SKM-1 (cell line): ENCODE measurements at regions not wholly inside any gene's neighbourhood (a gene's known extent, or its start where the extent isn't known, plus 50 kb on each side); places are given as distances from the start of the nearest gene placed in this dataset.
A peak's percentile ranks its signal among the peaks of the same experiment; 100 is the strongest.

ENCODE experiments used
- DNase-seq: peaks from one replicate; lab custom pipeline; 2025; ENCODE audit not compliant: unreplicated experiment; lab: John Stamatoyannopoulos, UW

DNA sequence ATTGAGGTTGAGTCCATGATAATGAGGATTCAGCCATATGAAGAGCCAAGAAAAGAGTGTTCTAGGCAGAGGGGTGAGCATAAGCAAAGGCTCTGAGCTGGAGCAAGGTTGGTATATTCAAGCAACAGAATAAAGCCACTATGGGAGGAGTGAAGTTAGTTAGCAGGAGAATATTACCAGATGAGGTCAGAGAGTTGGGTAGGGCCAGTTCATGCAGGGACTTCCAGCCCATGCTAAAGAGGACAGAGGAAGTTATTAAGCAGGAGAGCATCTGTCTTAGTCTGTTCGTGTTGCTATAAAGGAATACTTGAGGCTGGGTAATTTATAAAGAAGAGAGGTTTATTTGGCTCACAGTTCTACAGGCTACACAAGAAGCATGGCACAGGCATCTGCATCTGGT, 57.1 kb upstream of the ATG10 start:
- DNase-seq: no peak

DNA sequence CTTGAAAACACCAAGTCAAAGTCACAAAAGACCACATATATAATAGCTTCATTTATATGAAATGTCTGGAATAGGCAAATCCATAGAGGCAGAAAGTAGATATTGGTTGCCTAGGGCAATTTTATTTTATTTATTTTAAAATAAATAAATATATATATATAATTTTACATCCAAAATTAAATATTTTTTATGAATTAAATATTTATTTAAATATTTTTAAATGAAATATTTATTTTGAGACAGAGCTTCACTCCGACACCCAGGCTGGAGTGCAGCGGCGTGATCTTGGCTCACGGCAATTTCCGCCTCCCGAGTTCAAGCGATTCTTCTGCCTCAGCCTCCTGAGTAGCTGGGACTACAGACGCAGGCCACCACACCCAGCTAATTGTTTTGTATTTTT, 58.9 kb upstream of the ATG10 start:
- no peak for DNase-seq

DNA sequence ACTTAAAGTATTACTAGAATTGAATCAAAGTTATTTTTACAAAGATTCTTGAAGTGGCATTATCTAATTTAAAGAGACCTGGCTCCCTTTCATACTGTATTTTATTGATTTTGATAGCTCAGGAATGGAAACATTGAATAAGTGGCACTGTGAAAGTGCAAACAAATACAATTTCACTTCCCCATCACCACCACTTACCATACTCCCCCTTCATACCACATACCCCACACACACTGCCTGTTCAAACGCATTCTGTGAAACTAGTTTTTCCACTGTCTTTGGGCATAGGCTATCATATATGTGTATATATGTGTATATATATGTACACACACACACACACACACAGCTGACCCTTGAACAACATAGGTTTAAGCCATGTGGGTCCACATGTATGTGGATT, 62.1 kb upstream of the ATG10 start:
- DNase-seq: no peak

DNA sequence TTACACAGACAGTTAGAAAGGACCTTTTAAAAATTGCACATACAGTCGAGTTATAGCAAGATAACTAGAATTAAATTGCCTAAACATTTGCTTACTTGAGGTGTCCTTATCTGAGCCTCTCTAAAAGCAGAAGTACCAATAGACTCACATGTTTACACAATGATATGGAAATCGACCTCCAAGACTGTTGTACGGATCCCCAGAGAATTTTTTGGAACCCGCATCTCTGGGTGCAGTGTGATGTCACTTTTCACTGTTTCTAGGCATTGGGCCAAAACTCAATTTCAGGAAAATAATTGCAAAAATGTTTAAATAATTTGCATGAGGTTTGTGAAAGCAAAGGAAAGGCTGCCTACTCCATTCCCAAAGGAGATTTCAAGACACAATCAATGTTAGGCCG, 63.1 kb upstream of the ATG10 start:
- DNase-seq: no peak

DNA sequence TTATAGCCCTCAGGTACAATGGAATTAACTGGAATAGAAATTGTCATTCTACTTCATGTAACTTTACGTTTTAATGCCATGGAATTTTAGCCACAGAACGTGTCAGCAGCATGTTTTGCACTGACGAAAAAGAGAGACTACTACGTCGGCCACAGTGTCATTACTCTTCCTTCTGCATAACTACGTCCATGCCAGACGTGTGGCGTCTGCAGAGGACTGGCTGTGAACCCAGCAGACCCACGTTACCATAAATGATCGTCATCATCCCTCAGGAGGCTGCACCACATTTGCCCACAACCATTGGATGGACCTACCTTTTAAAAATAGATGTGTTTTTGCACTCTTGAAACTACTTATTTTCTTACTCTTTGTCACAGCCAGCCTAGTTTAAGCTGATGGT, 63.8 kb upstream of the ATG10 start:
- no peak for DNase-seq

DNA sequence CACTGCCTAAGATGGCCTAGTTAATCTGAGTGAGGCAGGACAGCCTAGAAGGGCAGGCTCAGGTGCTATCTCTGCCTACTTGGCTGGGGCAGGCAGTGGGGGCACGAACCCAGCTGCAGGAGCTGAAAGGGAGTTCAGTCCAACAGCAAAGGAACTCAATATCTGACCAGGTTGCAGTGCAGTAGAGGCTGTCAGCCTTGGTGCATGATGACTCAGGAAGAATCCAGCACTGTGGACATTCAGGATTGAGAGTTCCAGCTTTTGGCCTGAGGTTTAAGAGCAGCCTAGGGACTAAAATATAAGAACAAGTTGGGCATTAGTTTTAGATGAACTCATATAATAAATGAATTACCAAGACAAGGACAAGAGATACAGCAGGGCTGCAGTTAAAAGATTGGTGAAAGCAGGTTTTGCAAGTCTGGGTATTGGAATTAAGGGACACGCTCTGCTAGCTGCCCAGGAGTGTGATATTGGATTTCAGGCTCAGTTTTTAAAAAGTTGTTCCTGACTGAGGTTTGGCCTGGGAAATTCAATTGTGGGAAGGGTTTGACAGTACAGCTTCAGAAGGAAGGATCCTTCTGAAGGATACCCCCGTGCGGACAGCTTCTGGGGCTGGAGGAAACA, 64.7 kb upstream of the ATG10 start:
- DNase-seq: no peak

DNA sequence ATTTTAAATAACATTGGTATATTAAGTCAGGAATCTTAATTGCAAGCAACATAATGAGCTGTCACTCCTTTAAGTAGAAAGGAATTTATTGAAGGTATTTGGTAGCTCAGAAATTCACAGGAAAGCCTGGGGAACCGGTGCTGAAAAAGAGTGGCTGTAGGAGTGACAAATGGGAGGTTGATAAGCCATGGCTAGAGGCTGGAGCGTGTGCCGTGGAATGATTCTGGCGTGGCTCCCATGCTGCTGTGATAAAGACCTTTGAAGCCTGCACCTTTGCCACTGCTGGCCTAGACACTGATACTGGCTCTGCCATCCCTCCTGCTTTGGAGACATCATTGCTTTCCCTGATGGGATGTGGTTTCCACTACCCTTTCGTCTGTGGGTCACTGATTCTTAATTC, 65.7 kb upstream of the ATG10 start:
- DNase-seq: no peak

DNA sequence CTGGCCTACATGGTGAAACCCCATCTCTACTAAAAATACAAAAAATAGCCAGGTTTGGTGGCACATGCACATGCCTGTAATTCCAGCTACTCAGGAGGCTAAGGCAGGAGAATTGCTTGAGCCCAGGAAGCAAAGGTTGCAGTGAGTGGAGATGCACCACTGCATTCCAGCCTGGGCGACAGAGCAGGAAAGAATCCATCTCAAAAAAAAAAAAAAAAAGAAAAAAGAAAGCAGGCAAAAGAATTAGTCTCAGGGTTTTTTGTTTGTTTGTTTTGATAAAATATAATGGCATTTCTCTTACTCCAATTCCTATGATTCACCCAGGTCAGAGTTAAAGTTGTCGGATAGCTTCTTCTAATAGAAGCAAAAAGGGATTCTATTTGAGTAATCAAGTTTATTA, 67.0 kb upstream of the ATG10 start:
- no peak for DNase-seq

DNA sequence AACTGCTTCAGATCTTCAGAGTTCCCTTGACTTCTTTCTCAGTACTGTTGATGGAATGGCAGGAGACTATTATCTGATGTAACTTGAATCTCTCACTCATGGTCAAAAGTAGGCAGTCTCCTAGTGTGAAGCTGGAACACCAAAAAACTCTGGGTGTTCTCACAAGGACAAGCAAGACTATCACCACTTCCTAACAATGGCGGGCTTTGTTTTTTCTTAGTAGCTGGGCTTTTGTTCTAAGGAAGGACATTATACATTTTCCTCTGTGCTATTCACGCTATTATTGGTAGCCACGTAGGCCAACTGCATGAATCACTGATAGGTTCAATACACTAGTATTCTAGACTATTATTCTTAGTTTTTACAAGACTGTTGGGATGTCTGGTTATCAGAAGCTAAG, 67.7 kb upstream of the ATG10 start:
- DNase-seq: no peak

DNA sequence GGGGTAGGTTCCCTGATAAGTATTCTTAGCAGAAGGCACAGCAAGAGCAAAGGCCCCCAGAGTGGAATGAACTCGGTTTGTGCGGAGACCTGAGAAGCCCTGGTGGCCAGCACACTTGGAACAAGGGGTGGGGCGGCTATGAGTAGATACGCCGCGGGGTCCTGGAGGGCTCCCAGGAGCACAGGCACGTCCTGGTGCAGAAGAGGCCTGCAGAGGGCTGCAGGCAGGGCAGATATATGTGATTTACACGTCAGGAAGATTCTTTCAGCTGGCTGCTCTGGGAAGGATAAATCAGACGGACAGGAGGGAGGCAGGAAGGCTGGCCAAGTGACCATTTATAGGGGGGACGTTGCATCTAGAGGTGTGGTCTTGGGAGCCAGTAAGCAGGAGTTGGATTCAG, 70.2 kb upstream of the ATG10 start:
- no peak for DNase-seq

DNA sequence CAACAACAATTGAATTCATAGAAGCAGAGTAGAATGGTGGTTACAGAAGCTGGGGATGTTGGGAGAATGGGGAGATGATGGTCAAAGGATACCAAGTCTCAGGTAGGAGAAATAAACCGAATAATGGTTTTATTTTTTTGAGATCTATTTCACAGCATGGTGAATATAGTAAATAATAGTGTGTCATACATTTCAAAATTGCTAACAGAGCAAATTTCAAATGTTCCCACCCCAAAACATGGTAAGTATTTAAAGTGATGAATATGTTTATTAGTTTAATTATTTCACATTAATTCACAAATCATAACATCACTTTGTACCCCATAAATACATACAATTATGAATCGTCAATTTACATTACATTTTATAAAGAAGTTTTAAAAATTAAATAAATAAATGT, 72.7 kb upstream of the ATG10 start:
- no peak for DNase-seq

DNA sequence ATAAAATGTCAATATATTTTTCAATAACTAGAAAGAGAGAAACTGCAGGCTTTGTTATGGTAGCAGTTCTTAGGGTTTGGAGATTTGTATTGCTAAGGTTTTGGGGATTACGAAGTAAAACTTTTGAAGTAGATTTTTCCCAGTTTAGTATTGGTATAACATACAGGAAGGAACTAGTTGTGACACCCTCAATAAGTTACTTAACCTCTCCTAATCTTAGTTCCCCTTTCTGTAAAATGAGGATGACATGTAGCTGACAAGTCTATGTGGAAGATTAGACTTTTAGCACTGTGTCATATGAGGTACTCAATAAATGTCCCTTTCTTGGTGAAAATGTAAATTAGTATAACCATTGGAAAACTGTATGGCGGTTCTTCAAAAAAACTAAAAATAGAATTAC, 73.4 kb upstream of the ATG10 start:
- peak; percentile 79 for DNase-seq

DNA sequence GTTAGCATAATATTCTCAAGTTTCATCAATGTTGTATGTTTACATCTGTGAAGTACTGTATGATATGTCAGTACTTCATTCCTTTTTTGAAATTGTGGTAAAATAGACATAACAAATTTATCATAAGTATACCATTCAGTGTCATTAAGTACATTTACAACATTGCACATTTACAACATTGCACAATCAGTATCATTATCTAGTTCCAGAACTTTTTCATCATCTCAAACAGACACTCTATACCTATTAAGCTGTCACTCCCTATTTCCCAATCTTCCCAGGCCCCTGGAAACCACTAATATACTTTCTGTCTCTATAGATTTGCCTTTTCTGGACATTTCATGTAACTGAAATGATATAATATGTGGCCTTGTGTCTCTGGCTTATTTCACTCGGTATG, 75.1 kb upstream of the ATG10 start:
- DNase-seq: peak; percentile 21

DNA sequence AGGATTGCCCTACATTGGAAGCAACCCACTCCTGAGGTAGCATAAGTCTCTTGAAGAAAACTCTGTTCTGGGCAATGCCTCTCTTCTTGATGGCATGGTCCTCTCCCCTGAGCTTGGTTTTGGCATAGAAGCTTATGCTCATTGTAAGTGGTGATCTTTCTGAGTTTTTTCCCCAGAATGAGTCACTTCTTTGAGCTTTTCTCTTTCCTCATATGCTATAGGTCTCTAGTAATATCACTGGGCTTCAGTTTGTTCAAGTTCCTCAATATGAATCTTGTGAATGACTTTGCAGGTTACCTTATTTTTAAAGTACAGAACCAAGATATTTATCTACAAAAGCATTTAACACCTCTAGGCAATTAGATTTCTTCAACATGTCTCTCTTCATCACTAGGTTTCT, 76.5 kb upstream of the ATG10 start:
- DNase-seq: peak; percentile 85

DNA sequence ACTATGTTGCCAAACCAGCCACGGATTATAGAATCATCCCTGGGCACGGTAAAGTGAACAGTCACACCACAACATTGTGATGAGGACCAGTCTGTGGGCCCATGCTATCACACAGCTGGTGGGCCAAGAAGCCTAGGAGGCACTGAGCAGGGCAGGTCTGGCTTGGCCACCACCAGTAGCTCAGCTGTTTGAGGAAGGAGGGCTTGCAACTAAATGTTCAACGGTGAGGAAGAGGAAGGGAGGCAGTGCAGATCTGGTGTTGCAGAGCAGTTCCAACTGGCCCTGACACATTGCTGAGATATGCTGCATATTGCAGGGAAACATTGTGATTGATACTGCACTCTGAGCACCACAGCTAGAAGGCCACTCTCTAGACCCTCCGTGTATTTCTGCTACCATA, 77.9 kb upstream of the ATG10 start:
- DNase-seq: peak; percentile 61

DNA sequence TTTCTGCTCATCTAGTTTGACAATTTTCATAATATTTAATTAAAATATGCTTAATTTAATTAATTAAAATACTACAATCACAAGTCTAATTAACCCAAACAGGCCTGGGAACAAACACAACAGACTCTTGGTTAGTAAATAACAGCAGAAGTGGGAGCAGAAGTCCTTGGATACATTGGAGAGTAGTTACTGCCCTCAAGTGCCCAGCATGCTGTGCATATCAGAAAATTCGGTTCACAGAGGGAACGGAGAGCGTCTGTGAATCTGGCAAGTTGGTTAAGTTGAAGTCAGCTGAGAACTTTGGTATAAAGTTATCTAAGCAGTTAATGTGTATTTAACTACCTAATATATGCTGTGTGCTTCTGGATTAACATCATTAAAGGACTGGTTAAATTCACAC, 87.0 kb upstream of the ATG10 start:
- no peak for DNase-seq

DNA sequence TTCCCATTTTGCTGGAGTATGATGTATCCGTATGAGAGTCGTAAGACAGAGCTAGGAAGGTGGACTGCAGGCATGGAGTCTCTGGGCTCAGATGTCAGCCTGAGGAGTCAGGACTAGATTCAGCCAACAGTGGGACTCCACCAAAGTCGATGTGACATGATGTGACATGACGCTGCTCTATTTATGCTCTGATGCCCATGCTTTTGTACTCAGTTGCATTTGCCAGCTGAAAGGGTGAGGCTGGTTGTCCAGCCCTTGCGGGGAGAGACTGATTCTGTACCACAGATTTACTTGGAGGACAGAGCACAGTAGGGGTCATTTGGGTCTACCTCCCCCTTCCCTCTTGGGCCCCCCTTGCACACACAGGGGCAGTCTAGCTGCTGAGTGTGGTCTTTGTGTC, 88.5 kb upstream of the ATG10 start:
- no peak for DNase-seq

DNA sequence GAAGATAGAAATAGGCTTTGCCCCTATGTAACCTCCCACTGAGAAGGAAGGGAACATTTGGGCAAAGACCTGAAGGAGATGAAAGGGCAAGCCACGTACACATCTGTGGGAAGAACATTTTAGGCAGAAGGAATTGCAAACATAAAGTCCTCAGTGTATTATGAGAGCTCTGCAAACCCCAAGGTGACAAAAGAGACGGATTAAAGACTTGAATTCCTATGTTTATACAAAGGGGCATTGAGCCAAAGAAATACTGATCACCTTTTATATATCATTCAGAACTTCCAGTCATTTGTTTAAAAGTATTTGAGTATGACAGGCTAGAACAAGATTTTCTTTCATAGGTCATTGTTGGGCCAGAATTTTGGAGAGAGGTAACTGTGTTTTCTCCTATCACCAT, 90.2 kb upstream of the ATG10 start:
- no peak for DNase-seq

DNA sequence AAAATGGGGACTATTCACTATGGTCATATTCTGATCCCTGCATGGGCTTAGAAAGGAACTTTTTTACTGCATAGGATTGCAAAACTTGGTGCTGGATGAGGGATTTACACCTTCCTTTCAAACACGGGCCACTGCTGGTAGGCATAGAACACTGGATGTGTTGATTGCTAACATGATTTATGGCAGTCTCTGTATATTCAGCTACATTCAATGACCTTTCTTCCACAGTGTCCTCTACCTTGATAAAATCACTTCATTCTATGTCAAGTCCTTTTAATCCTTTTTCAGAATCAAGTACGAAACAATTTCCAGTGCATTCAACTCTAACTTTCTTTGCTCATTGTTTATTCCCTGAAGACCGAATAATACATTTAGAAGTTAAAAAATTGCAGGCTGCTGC, 91.9 kb upstream of the ATG10 start:
- no peak for DNase-seq

DNA sequence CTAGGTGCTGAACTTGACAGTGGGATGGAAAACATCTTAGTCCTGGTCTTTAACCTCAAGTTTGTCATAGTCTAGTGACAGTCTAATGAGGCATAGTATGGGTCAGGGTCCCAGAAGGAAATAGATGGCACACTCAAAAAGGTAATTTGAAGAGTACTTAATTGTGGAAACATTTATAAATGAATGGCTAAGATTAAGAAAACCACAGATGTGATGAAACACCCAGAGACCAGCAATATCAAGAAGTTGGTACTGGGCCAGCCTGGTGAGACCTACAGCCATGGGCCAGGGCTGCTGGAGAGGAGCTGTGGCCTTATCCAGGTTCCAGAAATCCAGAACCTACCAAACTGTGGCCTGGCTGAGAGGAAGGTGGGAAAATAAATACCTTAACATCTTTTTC, 93.5 kb upstream of the ATG10 start:
- peak; percentile 57 for DNase-seq

DNA sequence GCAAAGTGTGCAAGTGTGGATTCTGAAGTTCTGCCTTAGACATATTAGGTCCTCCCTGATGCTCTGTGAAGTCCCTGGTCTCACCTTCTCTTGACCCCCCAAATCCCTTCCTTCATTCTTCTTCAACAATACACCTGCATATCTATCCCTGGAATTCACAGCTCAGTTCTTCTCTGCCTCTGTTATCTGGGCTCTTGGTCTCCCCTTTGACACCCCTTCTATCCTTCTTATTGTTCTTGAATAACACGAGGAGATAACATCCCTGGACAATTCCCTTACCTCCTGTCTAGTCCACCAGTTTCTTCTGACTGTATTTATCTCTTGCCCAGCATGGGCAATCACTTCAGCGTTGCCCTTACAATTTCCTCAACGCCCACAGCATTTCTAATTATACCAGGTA, 104.8 kb upstream of the ATG10 start:
- DNase-seq: no peak

DNA sequence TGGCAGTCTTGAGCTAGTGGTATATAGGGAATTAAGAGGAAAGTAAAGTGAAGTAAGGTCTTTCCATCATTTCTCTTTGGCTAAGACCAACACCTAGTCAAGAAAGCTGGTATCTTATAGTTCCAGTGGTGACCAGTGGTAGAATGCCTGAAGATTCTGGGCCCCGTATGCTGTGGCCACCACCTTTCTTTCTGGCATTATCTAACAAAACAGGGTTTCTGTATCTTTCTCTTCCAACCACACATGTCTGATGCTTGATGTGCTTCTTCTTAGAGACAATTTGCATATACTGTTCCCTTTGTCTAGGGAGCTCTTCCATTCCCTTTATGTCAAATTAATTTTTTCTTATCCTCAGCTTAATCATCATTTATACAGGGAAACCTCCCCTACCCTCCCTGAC, 109.9 kb upstream of the SSBP2 start:
- no peak for DNase-seq

DNA sequence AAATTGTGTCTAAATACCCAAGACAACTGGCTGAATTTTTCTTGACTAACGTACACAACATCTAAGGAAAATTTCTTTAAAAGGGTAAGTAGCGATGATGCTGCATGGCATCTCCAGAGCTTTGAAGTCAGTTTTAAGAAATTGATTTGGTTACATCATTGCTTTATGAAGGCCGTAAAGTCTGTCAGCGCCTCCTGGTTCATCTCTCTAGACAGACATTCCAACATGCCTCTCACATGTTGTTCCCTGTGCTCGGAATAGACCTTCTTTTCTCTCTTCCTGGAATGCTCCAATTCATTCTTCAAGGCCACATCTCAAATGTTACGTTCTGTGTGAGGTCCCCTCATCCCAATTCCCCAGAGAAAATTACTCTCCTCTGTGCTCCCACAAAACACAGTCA, 108.7 kb upstream of the SSBP2 start:
- DNase-seq: no peak
